ENCODE measurements at regions not wholly inside any gene's neighbourhood (a gene's known extent, or its start where the extent isn't known, plus 50 kb on each side); places are given as distances from the start of the nearest gene placed in this dataset.

DNA sequence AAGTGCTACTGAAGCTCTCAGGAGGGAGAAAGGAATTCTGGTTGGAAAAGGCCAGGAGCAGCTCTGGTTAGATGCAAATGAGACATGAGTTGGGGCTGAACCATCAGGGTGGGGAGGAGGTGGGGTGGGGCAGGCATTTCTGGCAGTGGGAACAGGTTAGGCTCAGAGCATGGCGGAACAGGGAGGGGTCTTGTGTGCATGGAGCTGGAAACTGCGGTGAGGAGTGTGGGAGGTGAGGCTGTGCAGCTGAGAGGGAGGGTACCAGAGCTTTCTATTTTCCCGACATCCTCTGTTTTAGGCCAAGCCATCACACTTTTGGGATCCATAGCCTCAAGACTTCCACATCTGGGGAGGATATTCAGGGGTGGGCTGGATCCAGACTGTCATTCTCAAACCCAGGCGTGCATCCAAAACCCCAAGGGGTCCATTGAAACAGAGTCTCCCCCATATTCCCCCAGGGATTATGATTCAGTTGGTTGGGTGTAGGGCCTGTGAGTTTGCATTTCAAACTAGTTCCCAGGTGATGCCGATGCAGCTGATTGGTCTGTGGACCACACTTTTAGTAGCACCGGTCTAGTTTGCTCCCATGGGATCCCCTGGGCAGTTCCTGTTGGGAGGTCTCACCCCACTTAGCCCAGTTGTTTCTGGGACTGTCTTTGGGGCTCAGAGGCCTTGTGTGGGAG lies 100.9 kb upstream of the TLE3 start:
- no peak overlapping the region for H3K4me3 ChIP-seq (replicated peaks; ENCODE audit: insufficient read depth, low read length)
- no peak overlapping the region for H3K27ac ChIP-seq (replicated peaks)
- TF ChIP-seq GABPA (IDR thresholded peaks at IDR 0.05; ENCODE audit: low read depth) = no peak
- no peak for TF ChIP-seq REST (IDR thresholded peaks at IDR 0.05; ENCODE audit: insufficient replicate concordance, low read depth)
- TF ChIP-seq SPI1 (IDR thresholded peaks at IDR 0.05; ENCODE audit: borderline replicate concordance, low read depth) = no peak
- no peak for TF ChIP-seq CTCF (IDR thresholded peaks at IDR 0.05; ENCODE audit: insufficient read depth, low read length)
- no peak for TF ChIP-seq POLR2AphosphoS5 (IDR thresholded peaks at IDR 0.05; ENCODE audit: low read depth)
- no peaks in the 10 kb centered on the region for H3K27me3 ChIP-seq (ENCODE audit: insufficient read depth, poor library complexity, severe bottlenecking)
- no peak for DNase-seq (ENCODE audit: low read depth in 1 of 2, low spot score in 1 of 2)

- TF ChIP-seq REST (IDR thresholded peaks at IDR 0.05; ENCODE audit: insufficient replicate concordance, low read depth) (no peak), CTCF (IDR thresholded peaks at IDR 0.05; ENCODE audit: insufficient read depth, low read length) (no peak), GABPA (IDR thresholded peaks at IDR 0.05; ENCODE audit: low read depth) (no peak), SPI1 (IDR thresholded peaks at IDR 0.05; ENCODE audit: borderline replicate concordance, low read depth) (no peak), POLR2AphosphoS5 (IDR thresholded peaks at IDR 0.05; ENCODE audit: low read depth) (no peak)
- DNase-seq (ENCODE audit: low read depth in 1 of 2, low spot score in 1 of 2) = no peak
- no peak overlapping the region for H3K27ac ChIP-seq (replicated peaks)
- no peak overlapping the region for H3K4me3 ChIP-seq (replicated peaks; ENCODE audit: insufficient read depth, low read length)
- no peaks in the 10 kb centered on the region for H3K27me3 ChIP-seq (ENCODE audit: insufficient read depth, poor library complexity, severe bottlenecking)
Observed at GRCh38 chr15:70197945-70198361, 100.2 kb upstream of the TLE3 start.

DNA sequence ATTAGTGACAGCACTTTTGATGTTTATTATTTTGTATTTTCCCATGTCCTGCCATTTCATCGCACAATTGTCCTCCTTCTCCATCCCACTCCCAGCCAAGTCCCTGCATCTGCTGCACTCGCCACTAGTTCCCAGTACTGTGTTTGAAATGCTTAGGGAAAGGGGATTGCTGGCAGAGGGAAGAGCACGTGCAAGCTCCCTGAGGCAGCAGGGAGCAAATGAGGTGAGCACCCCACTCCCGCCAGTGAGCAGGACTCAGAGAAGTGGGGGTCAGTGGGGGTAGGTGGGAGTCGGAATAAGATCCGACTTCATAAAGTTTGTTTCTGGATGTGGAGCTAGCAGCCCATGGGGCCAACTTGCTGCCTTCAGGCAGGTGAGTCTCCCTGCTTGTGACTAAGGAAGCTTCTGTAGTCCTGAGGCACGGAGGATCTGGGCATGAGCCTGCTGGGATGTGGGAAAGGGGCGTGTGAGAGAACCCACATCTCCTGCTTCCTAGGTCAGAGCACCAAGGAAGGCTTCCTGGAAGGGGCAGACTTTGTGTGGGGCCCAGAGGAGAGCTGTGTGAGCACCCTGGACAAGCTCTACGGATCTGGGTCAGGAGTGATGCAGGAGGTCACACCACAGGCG lies 99.7 kb upstream of the TLE3 start:
- DNase-seq (ENCODE audit: low read depth in 1 of 2, low spot score in 1 of 2) = no peak
- Histone ChIP-seq H3K4me3 (replicated peaks; ENCODE audit: insufficient read depth, low read length) (no peak overlapping the region), H3K27ac (replicated peaks) (no peak overlapping the region), H3K27me3 (ENCODE audit: insufficient read depth, poor library complexity, severe bottlenecking) (no peaks in the 10 kb centered on the region)
- no peak for TF ChIP-seq SPI1 (IDR thresholded peaks at IDR 0.05; ENCODE audit: borderline replicate concordance, low read depth)
- no peak for TF ChIP-seq CTCF (IDR thresholded peaks at IDR 0.05; ENCODE audit: insufficient read depth, low read length)
- no peak for TF ChIP-seq POLR2AphosphoS5 (IDR thresholded peaks at IDR 0.05; ENCODE audit: low read depth)
- no peak for TF ChIP-seq REST (IDR thresholded peaks at IDR 0.05; ENCODE audit: insufficient replicate concordance, low read depth)
- no peak for TF ChIP-seq GABPA (IDR thresholded peaks at IDR 0.05; ENCODE audit: low read depth)
